Neuronal stem cell (in vitro differentiated cells): ENCODE measurements at regions not wholly inside any gene's neighbourhood (a gene's known extent, or its start where the extent isn't known, plus 50 kb on each side); places are given as distances from the start of the nearest gene placed in this dataset.

Experiments used
- DNase-seq: peaks from one replicate; pipeline ENCODE4 v3.0.0-alpha.2; 2013; ENCODE audit warnings: low spot score
- H2AFZ ChIP-seq: one replicate; pipeline ENCODE4 v1.6.1; 2013; ENCODE audit warnings: mild to moderate bottlenecking, low read length, inconsistent platforms
- H2AK5ac ChIP-seq: 2 replicates; pipeline ENCODE4 v1.6.1; 2013; ENCODE audit warnings: low read depth, mild to moderate bottlenecking, inconsistent platforms, low read length, moderate library complexity, mixed read lengths
- H2BK120ac ChIP-seq: 2 replicates; pipeline ENCODE4 v1.6.1; 2013; ENCODE audit warnings: low read depth, mild to moderate bottlenecking, inconsistent platforms, low read length, moderate library complexity, mixed read lengths
- H2BK12ac ChIP-seq: one replicate; pipeline ENCODE4 v1.6.1; 2013; ENCODE audit warnings: low read length, inconsistent platforms
- H2BK15ac ChIP-seq: 2 replicates; pipeline ENCODE4 v1.6.1; 2013; ENCODE audit warnings: mild to moderate bottlenecking, low read length, inconsistent platforms, mixed read lengths
- H2BK5ac ChIP-seq: one replicate; pipeline ENCODE4 v1.6.1; 2013; ENCODE audit warnings: inconsistent platforms, mild to moderate bottlenecking, low read length, moderate library complexity
- H3K14ac ChIP-seq: one replicate; pipeline ENCODE4 v1.6.1; 2013; ENCODE audit warnings: low read length, inconsistent platforms
- H3K18ac ChIP-seq: 2 replicates; pipeline ENCODE4 v1.6.1; 2013; ENCODE audit warnings: low read length, inconsistent platforms
- H3K23ac ChIP-seq: 2 replicates; pipeline ENCODE4 v1.6.1; 2013; ENCODE audit warnings: low read depth, mild to moderate bottlenecking, mixed read lengths, low read length, inconsistent platforms; ENCODE audit not compliant: poor library complexity
- H3K27ac ChIP-seq: replicated peaks from 3 replicates; pipeline ENCODE4 v1.5.1; 2013; ENCODE audit warnings: low read length, inconsistent platforms
- H3K27me3 ChIP-seq, 3 experiments: 2 replicates each; pipeline ENCODE4 v1.6.1; 2013; ENCODE audit warnings: low read length in 3 of 3, mild to moderate bottlenecking in 2 of 3, inconsistent platforms in 1 of 3, low read depth in 1 of 3, mixed read lengths in 1 of 3, moderate library complexity in 1 of 3; ENCODE audit not compliant: control insufficient read depth in 3 of 3, insufficient read depth in 3 of 3
- H3K36me3 ChIP-seq, 2 donors: replicated peaks in 1 of 2; 2 replicates each; pipeline ENCODE4 v1.6.1; 2013; ENCODE audit warnings: low read length in 2 of 2; ENCODE audit not compliant: control insufficient read depth in 2 of 2, insufficient read depth in 2 of 2
- H3K4ac ChIP-seq: 2 replicates; pipeline ENCODE4 v1.6.1; 2013; ENCODE audit warnings: inconsistent platforms, mild to moderate bottlenecking, low read length, moderate library complexity
- H3K4me1 ChIP-seq, 2 donors: 1 replicate in 1 of 2; 2 replicates in 1 of 2; pipeline ENCODE4 v1.6.1; 2013; ENCODE audit warnings: low read length in 2 of 2, low read depth in 1 of 2; ENCODE audit not compliant: control insufficient read depth in 2 of 2, insufficient read depth in 1 of 2
- H3K4me2 ChIP-seq: one replicate; pipeline ENCODE4 v1.6.1; 2013; ENCODE audit warnings: mild to moderate bottlenecking, low read length, inconsistent platforms; ENCODE audit not compliant: insufficient read depth, poor library complexity, severe bottlenecking
- H3K4me3 ChIP-seq, 2 donors: 2 replicates each; pipeline ENCODE4 v1.5.1; 2013; ENCODE audit warnings: low read length in 2 of 2, mild to moderate bottlenecking in 2 of 2, inconsistent platforms in 1 of 2, moderate library complexity in 1 of 2
- H3K79me1 ChIP-seq: one replicate; pipeline ENCODE4 v1.6.1; 2013; ENCODE audit warnings: low read depth, mild to moderate bottlenecking, inconsistent platforms, low read length, moderate library complexity
- H3K9ac ChIP-seq: one replicate; pipeline ENCODE4 v1.6.1; 2013; ENCODE audit warnings: mild to moderate bottlenecking, low read depth, low read length, inconsistent platforms; ENCODE audit not compliant: poor library complexity
- H3K9me3 ChIP-seq, 2 donors: replicated peaks in 1 of 2; 2 replicates each; pipeline versions ENCODE3 to v1.6.1; 2013; ENCODE audit warnings: low read length in 2 of 2, mild to moderate bottlenecking in 2 of 2, inconsistent platforms in 1 of 2, low read depth in 1 of 2, mixed read lengths in 1 of 2, moderate library complexity in 1 of 2; ENCODE audit not compliant: control insufficient read depth in 2 of 2, insufficient read depth in 1 of 2
- H4K8ac ChIP-seq: one replicate; pipeline ENCODE4 v1.6.1; 2013; ENCODE audit warnings: low read depth, mild to moderate bottlenecking, inconsistent platforms, low read length, moderate library complexity
- H4K91ac ChIP-seq: one replicate; pipeline ENCODE4 v1.6.1; 2013; ENCODE audit warnings: low read length, low read depth, mild to moderate bottlenecking, inconsistent platforms; ENCODE audit not compliant: poor library complexity
- WGBS, 2 donors: extraction: QIAGEN DNeasy Blood & Tissue Kit; methylation state at CpG; one replicate each; pipeline ENCODE4 v1.1.7; 2013; ENCODE audit warnings: missing lambda C conversion rate in 2 of 2, mixed read lengths in 1 of 2; ENCODE audit not compliant: insufficient read length in 2 of 2, insufficient replicate concordance in 1 of 2; ENCODE audit errors: extremely low coverage in 2 of 2; 5-methylcytosine and 5-hydroxymethylcytosine counted together

DNA sequence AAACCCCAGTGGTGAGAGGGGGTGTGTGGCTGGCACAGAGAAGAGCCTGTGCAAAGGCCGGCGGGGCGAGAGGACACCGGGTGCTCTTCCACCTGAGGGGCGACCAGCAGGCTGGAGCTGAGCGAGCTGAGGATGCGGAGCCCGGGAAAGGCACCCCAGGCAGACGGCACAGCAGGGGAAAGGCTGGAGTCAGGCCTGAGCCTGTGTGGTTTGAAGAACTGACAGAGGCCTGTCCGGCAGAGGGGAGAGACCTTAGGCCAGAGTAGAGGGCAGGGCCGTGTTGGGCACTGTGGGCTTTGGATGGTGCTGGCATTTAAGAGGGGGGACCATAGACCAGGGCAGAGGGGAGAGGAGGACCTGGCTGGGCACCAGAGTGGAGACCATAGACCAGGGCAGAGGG, 149.8 kb downstream of the RTP5 start:
- WGBS, 2 donors: no CpG with 5 or more reads among the region's 11 CpGs
- Histone ChIP-seq H2BK120ac (no peak overlapping the region), H2AFZ (no peak overlapping the region), H3K79me1 (no peaks in the 10 kb centered on the region), H3K14ac (no peak overlapping the region), H4K8ac (no peak overlapping the region), H2BK5ac (no peak overlapping the region), H3K4me2 (no peak overlapping the region), H3K18ac (no peak overlapping the region), H3K4me3 (no peak overlapping the region), H3K9me3 (peaks cover 0 to 1% of the 10 kb centered on the region in 2 donors), H3K27me3 (no peaks in the 10 kb centered on the region), H3K36me3 (no peaks in the 10 kb centered on the region), H3K27ac (no peak overlapping the region), H2AK5ac (no peak overlapping the region), H3K9ac (no peak overlapping the region), H3K23ac (no peak overlapping the region), H3K4ac (no peak overlapping the region), H3K4me1 (no peaks in the 10 kb centered on the region), H2BK12ac (no peak overlapping the region), H4K91ac (no peak overlapping the region), H2BK15ac (no peak overlapping the region)
- no peak for DNase-seq

GRCh38 chr2:242020196-242021004, 150.9 kb downstream of the RTP5 start:
- Histone ChIP-seq H3K79me1 (no peaks in the 10 kb centered on the region), H3K4me1 (no peaks in the 10 kb centered on the region), H3K4me2 (no peak overlapping the region), H2AFZ (no peak overlapping the region), H4K91ac (no peak overlapping the region), H2BK12ac (no peak overlapping the region), H2BK15ac (no peak overlapping the region), H4K8ac (no peak overlapping the region), H3K18ac (peak overlapping the region; percentile 28), H3K23ac (no peak overlapping the region), H2BK5ac (no peak overlapping the region), H3K4ac (no peak overlapping the region), H3K9ac (no peak overlapping the region), H2BK120ac (no peak overlapping the region), H2AK5ac (no peak overlapping the region), H3K14ac (no peak overlapping the region), H3K9me3 (peaks cover 0 to 1% of the 10 kb centered on the region in 2 donors), H3K36me3 (no peaks in the 10 kb centered on the region), H3K27ac (no peak overlapping the region), H3K27me3 (no peaks in the 10 kb centered on the region), H3K4me3 (no peak overlapping the region)
- DNase-seq: no peak
- no CpG with 5 or more reads among the region's 26 CpGs for WGBS, 2 donors

- H3K14ac ChIP-seq: no peak overlapping the region
- H3K79me1 ChIP-seq: no peaks in the 10 kb centered on the region
- no peak overlapping the region for H3K18ac ChIP-seq
- H2BK120ac ChIP-seq: no peak overlapping the region
- H2BK5ac ChIP-seq: no peak overlapping the region
- no peak for DNase-seq
- no peak overlapping the region for H4K8ac ChIP-seq
- H3K4me2 ChIP-seq: no peak overlapping the region
- H2BK12ac ChIP-seq: no peak overlapping the region
- no peak overlapping the region for H4K91ac ChIP-seq
- H3K27me3 ChIP-seq: no peaks in the 10 kb centered on the region
- H2AK5ac ChIP-seq: no peak overlapping the region
- H3K23ac ChIP-seq: no peak overlapping the region
- no peaks in the 10 kb centered on the region for H3K9me3 ChIP-seq
- no peak overlapping the region for H2BK15ac ChIP-seq
- no peak overlapping the region for H2AFZ ChIP-seq
- no peaks in the 10 kb centered on the region for H3K4me1 ChIP-seq
- no peaks in the 10 kb centered on the region for H3K36me3 ChIP-seq
- WGBS, 2 donors: no CpG with 5 or more reads among the region's 12 CpGs
- no peak overlapping the region for H3K4ac ChIP-seq
- H3K9ac ChIP-seq: no peak overlapping the region
- no peak overlapping the region for H3K27ac ChIP-seq
- H3K4me3 ChIP-seq: no peak overlapping the region
Measured at GRCh38 chr2:242022550-242023290, 153.2 kb downstream of the RTP5 start.

DNA sequence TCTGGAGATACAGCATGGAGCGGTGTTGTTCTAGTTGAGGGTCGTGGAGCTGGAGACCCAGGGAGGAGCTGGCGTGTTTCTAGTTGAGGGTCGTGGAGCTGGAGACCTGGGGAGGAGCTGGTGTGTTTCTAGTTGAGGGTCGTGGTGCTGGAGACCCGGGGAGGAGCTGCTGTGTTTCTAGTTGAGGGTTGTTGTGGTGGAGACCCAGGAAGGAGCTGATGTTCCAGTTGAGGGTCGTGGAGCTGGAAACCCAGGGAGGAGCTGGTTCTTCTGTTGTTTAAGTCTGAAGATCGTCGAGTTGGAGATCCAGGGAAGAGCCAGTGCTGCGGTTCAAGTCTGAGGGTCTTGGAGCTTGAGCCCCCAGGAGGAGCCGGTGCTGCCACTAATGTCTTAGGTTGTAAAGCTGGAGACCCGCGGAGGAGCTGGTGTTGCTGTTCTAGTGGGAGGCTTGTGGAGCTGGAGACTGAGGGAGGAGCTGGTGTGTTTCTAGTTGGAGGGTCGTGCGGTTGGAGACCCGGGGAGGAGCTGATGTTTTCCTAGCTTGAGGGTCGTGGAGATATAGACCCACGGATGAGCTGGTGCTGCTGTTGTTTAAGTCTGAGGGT, 155.3 kb downstream of the RTP5 start:
- Histone ChIP-seq H4K8ac (no peak overlapping the region), H3K27me3 (peaks cover 0 to 7% (median 0%) of the 10 kb centered on the region in 3 experiments), H2BK120ac (no peak overlapping the region), H3K4me3 (no peak overlapping the region), H2BK5ac (no peak overlapping the region), H3K9ac (no peak overlapping the region), H3K9me3 (no peaks in the 10 kb centered on the region), H3K79me1 (no peaks in the 10 kb centered on the region), H2AFZ (no peak overlapping the region), H3K4me2 (no peak overlapping the region), H4K91ac (no peak overlapping the region), H3K36me3 (no peaks in the 10 kb centered on the region), H2AK5ac (no peak overlapping the region), H3K4me1 (no peaks in the 10 kb centered on the region), H3K4ac (no peak overlapping the region), H3K18ac (no peak overlapping the region), H3K23ac (no peak overlapping the region), H2BK15ac (no peak overlapping the region), H3K14ac (peak overlapping the region; percentile 17), H3K27ac (no peak overlapping the region), H2BK12ac (no peak overlapping the region)
- no CpG with 5 or more reads among the region's 18 CpGs for WGBS, 2 donors
- no peak for DNase-seq
